ENCODE measurements at regions not wholly inside any gene's neighbourhood (a gene's known extent, or its start where the extent isn't known, plus 50 kb on each side); places are given as distances from the start of the nearest gene placed in this dataset.

GRCh38 chr2:217338306-217338916, 478.5 kb upstream of the TNP1 start:
- no peak for DNase-seq (ENCODE audit: low read depth in 3 of 3)

GRCh38 chr2:217337771-217338170, 477.9 kb upstream of the TNP1 start:
- no peak for DNase-seq (ENCODE audit: low read depth in 3 of 3)

GRCh38 chr2:217336694-217337093, 476.8 kb upstream of the TNP1 start:
- no peak for DNase-seq (ENCODE audit: low read depth in 3 of 3)

GRCh38 chr2:217335341-217335966, 475.6 kb upstream of the TNP1 start:
- no peak for DNase-seq (ENCODE audit: low read depth in 3 of 3)

- no peak for DNase-seq (ENCODE audit: low read depth in 3 of 3)
Measured at GRCh38 chr2:217334561-217334960, 474.7 kb upstream of the TNP1 start.

- no peak for DNase-seq (ENCODE audit: low read depth in 3 of 3)
Measured at GRCh38 chr2:217332866-217333265, 473.0 kb upstream of the TNP1 start.

GRCh38 chr2:217332417-217332791, 472.5 kb upstream of the TNP1 start:
- DNase-seq (ENCODE audit: low read depth in 3 of 3), result no peak

- DNase-seq (ENCODE audit: low read depth in 3 of 3), result no peak
Measured at GRCh38 chr2:217331523-217332416, 471.9 kb upstream of the TNP1 start.

- no peak for DNase-seq (ENCODE audit: low read depth in 3 of 3)
Measured at GRCh38 chr2:217330647-217331046, 470.8 kb upstream of the TNP1 start.

- no peak for DNase-seq (ENCODE audit: low read depth in 3 of 3)
Measured at GRCh38 chr2:217329023-217329431, 469.2 kb upstream of the TNP1 start.

GRCh38 chr2:217328622-217328978, 468.7 kb upstream of the TNP1 start:
- no peak for DNase-seq (ENCODE audit: low read depth in 3 of 3)

GRCh38 chr2:217327953-217328621, 468.2 kb upstream of the TNP1 start:
- DNase-seq (ENCODE audit: low read depth in 3 of 3), result no peak

GRCh38 chr2:217326238-217327022, 466.6 kb upstream of the TNP1 start:
- no peak for DNase-seq (ENCODE audit: low read depth in 3 of 3)

GRCh38 chr2:217325816-217326215, 466.0 kb upstream of the TNP1 start:
- DNase-seq (ENCODE audit: low read depth in 3 of 3), result no peak

- DNase-seq (ENCODE audit: low read depth in 3 of 3), result no peak
Measured at GRCh38 chr2:217325251-217325650, 465.4 kb upstream of the TNP1 start.

GRCh38 chr2:217316743-217317142, 456.9 kb upstream of the TNP1 start:
- no peak for DNase-seq (ENCODE audit: low read depth in 3 of 3)

- DNase-seq (ENCODE audit: low read depth in 3 of 3), result no peak
Measured at GRCh38 chr2:217314021-217314460, 454.2 kb upstream of the TNP1 start.

GRCh38 chr2:217313386-217313785, 453.5 kb upstream of the TNP1 start:
- no peak for DNase-seq (ENCODE audit: low read depth in 3 of 3)

- DNase-seq (ENCODE audit: low read depth in 3 of 3), result no peak
Measured at GRCh38 chr2:217309056-217309455, 449.2 kb upstream of the TNP1 start.

- DNase-seq (ENCODE audit: low read depth in 3 of 3), result no peak
Measured at GRCh38 chr2:217307023-217307422, 447.2 kb upstream of the TNP1 start.

GRCh38 chr2:217305882-217306281, 446.0 kb upstream of the TNP1 start:
- DNase-seq (ENCODE audit: low read depth in 3 of 3), result no peak

- DNase-seq (ENCODE audit: low read depth in 3 of 3), result no peak
Measured at GRCh38 chr2:217304582-217304981, 444.7 kb upstream of the TNP1 start.
